HG02938 (cell line): ENCODE measurements at regions not wholly inside any gene's neighbourhood (a gene's known extent, or its start where the extent isn't known, plus 50 kb on each side); places are given as distances from the start of the nearest gene placed in this dataset.

Experiments
- ATAC-seq: cut with Tn5 transposase; IDR thresholded peaks from one replicate; pipeline ENCODE4 v1.9.1; 2021; ENCODE audit warnings: mild to moderate bottlenecking, moderate library complexity; ENCODE audit not compliant: unreplicated experiment

DNA sequence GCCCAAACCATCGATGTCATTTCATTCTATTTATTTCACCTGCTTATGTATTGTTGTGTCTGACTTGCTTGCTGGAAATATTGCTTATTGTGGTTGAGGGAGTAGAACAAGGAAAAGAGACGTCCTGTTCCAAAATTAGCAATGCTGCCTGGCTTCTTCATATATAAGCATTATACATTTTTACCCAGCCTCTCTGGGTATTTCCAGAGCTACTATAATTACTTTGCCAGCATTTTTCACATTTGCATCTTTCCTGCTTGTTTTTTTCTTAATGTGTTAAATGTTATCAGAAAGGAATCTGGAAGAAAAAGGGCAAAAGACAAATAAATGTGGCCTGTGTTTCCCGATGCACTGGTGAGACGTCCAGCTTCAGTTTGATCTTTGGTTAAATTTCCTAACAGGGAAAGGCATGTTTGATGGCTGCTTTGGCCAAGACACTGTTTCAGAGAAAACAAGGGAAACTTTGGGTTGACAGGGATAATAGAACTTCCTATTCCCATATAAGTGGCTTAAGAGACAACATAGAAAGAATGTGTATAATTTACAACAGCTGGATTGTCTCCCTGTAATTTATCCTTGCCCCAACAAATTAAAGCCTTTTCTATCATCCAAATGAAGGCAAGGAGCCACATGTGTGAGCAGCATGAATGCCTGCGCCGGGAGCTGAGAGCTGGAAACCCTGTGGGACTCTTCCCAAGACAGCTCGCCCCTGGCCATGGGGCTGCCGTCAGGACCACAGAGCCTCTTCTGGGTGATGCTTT is 671.1 kb upstream of the CELF2 start:
- ATAC-seq, result no peak

- ATAC-seq, result no peak
Observed at GRCh38 chr10:10350050-10350449, 667.6 kb upstream of the CELF2 start.

GRCh38 chr10:10351451-10351850 is 666.2 kb upstream of the CELF2 start:
- ATAC-seq, result no peak

- ATAC-seq, result no peak
Observed at GRCh38 chr10:10353326-10353868, 664.3 kb upstream of the CELF2 start.

DNA sequence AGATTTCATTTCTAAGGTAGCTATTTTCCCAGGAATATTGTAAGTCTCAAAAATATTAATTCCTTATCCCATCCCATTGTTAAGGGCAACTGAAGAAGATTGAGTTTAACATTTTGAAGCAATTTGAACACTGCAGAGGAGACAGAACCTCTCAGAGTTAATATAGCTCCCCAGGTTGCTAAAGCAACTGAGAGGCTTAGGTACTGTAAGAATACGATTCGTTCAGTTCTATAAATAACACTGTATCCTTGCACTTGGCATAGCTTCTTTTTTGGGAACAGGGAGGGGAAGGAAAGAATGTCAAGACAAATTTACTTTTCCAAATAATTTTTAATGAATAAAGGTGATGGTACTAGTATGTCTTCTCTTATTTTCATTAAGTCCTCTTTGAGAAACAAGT is 658.4 kb upstream of the CELF2 start:
- ATAC-seq, result no peak

- ATAC-seq, result no peak
Observed at GRCh38 chr10:10361301-10361885, 656.3 kb upstream of the CELF2 start.

DNA sequence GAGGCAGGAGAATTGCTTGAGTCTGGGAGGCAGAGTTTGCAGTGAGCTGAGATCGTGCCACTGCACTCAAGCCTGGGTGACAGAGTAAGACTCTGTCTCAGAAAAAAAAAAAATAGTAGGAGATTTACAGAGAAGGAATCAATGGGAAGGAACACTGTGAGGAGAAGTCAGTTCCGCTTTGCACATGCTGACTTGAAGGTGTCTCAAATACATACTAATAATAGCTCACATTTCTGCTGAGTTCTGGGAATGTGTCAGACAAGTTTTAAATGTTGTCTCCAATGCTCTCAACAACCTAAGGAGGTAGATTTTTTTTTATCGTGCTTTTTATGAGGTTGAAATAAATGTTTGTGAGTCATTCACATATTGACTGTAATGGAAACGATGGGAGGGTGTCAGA is 654.9 kb upstream of the CELF2 start:
- ATAC-seq, result no peak

DNA sequence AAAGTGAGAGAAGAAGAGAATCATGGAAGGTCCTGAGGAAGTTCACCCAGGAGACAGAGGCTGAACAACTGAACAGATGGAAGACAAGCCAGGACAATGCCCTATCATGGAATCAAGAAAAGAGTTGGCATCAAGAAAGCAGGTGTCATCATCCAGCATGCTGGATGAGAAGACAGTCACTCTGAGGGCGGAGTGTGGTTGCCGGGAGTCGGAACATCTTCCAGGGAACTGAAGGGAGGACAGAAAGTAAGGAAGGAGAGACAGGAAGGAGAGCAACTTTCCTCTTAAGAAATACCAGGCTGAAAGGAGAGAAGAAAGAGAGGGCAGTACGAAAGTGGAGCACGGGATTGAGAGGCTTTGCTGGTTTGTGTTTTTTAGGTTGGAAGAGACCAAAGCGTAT is 654.5 kb upstream of the CELF2 start:
- ATAC-seq, result no peak

DNA sequence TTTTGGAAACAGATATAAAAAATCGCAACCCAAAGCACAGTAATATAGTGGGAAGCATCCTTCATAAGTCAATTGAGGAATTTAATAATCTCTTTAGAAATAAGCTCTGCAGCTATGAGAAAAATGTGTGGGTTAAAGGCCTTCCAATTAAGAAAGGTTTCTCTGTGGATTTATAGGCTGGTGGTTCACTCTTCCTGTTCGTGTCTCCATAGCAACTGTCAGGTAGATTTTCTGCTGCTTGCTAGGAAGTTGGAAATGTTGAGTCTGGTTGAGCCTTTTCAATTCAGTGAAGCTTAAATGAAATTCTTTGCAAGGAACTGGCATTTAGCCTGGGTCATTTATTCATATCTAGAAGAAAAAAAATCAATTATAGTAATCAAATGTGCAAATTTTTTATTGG is 652.8 kb upstream of the CELF2 start:
- no peak for ATAC-seq

- ATAC-seq, result no peak
Observed at GRCh38 chr10:10365676-10366075, 652.0 kb upstream of the CELF2 start.

GRCh38 chr10:10366836-10367235 is 650.8 kb upstream of the CELF2 start:
- ATAC-seq, result no peak

- ATAC-seq, result no peak
Observed at GRCh38 chr10:10367264-10367663, 650.4 kb upstream of the CELF2 start.

DNA sequence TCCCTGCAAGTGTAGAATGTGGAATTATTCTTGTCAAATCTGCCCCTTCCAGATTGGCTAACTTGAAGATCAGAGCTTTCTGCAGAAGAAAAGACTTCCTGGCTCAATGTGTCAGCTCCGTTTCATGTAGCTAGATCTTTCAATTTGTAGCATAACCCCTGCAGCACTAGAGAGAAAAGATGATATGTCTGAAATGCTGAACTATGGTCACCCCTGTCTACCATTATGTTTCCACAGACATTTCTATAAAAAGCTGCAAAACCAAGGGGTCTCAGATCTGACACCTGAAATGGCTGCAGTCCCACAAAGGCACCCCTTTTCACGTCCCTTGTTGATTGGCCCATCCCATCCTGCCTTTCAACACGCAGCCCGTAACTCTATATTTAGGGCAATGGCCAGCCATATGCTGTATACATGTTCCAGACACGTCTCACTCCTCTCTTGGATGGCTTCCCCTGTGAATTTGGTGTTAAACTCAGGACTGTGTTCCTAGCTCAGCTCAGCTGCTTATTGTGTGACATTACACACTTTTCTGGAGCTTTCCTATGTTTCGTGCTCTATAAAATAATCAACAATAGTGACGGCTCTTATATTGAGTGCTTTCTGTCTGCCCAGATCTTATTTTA is 648.6 kb upstream of the CELF2 start:
- ATAC-seq, result no peak

- ATAC-seq, result no peak
Observed at GRCh38 chr10:10385831-10386230, 631.8 kb upstream of the CELF2 start.

DNA sequence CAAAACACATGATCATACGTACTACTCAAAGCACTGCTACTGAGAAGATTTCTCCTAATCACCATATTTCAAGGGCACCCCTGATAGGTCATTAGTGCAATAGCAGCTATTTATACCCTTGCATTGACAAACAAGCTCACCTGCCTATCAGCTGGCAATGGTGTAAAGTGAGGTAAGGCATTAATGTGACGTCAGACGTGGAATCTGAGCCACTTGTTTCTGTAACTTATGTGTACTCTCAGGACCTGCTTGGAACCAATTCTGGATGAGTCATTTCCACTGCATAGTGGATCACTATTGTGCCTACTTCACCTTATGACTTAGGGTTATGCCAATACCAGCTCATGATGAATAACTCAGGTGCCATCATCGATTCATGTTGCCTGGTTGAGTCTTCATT is 628.5 kb upstream of the CELF2 start:
- no peak for ATAC-seq

- ATAC-seq, result no peak
Observed at GRCh38 chr10:10392511-10392910, 625.2 kb upstream of the CELF2 start.

GRCh38 chr10:10394933-10395658 is 622.6 kb upstream of the CELF2 start:
- ATAC-seq, result no peak

GRCh38 chr10:10396601-10397000 is 621.1 kb upstream of the CELF2 start:
- no peak for ATAC-seq

GRCh38 chr10:10397906-10398305 is 619.8 kb upstream of the CELF2 start:
- no peak for ATAC-seq

DNA sequence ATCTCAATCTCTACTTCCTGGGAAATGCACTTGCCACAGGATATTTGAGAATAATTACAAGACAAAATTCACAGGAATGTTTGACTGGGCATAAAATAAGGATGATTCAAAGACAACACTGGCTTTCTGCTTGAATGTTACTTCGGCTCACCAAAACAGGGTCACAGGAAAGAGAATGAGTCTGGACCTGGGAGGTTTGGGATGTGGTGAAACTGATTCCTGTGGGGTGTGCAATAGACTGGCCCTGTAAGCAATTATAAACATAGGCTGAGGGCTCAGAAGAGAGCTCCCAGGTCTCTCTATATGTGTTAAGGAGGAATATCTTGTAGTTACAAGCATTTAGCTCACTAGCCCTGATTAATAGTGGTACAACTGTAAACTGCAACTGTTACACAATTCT is 613.9 kb upstream of the CELF2 start:
- ATAC-seq, result no peak

- no peak for ATAC-seq
Observed at GRCh38 chr10:10417671-10418070, 600.0 kb upstream of the CELF2 start.
